HCT116 (cell line): ENCODE measurements at regions not wholly inside any gene's neighbourhood (a gene's known extent, or its start where the extent isn't known, plus 50 kb on each side); places are given as distances from the start of the nearest gene placed in this dataset.

ENCODE experiments used
- ATAC-seq: fragments of 200-7000 bp; cut with Tn5 transposase; 2 replicates; pipeline ENCODE4 v1.9.1; 2020; ENCODE audit warnings: mild to moderate bottlenecking, moderate library complexity
- BruUV-seq: library from RNA; stranded (reverse); fragments of 400-500 nt; replicated peaks from 2 replicates; lab custom pipeline; 2021; lab: Mats Ljungman, UMichigan
- CTCF ChIA-PET: fragments of 300-600 bp; sonication (Branson Sonifier 250); formaldehyde crosslinking; loops from one replicate; lab custom pipeline; 2021; ENCODE audit warnings: antibody characterized with exemption; lab: Charles Lee
- POLR2A ChIA-PET: fragments of 300-600, 350-600 bp; sonication (Branson Sonifier 250); formaldehyde crosslinking; loops from one replicate; lab custom pipeline; 2021; ENCODE audit warnings: antibody characterized with exemption; lab: Charles Lee
- RAD21 ChIA-PET, 2 experiments: fragments of 300-600 bp; sonication (Branson Sonifier 250); formaldehyde crosslinking; loops; one replicate each; lab custom pipeline; 2023; ENCODE audit warnings: low total read pairs in 2 of 2; ENCODE audit not compliant: uncharacterized antibody in 2 of 2, unreplicated experiment in 2 of 2, low non-redundant PET in 1 of 2; lab: Charles Lee
- DNase-seq: peaks from one replicate; pipeline ENCODE4 v3.0.0-alpha.2; 2010; ENCODE audit warnings: low read depth, low spot score
- H2AFZ ChIP-seq: fragments of 200-600 bp; shearing (Covaris generic), sonication (generic); 2 replicates; pipeline ENCODE4 v1.6.1; 2017; ENCODE audit warnings: low read depth, mixed run types, mixed read lengths, antibody characterized with exemption, low read length; ENCODE audit not compliant: poor library complexity, severe bottlenecking
- H3K27ac ChIP-seq: 2 replicates; pipeline ENCODE4 v1.5.1; 2012; ENCODE audit warnings: low read depth, low read length
- H3K27me3 ChIP-seq: fragments of 200-600 bp; sonication (generic); 2 replicates; pipeline ENCODE4 v1.6.1; 2016; ENCODE audit warnings: mixed run types, low read length, mixed read lengths; ENCODE audit not compliant: insufficient read depth
- H3K36me3 ChIP-seq, 2 experiments: fragments of 200-500 bp in 1 of 2; fragments of 200-600 bp in 1 of 2; sonication (Bioruptor generic) in 1 of 2; sonication (generic) in 1 of 2; 2 replicates each; pipeline versions ENCODE4 v1.5.1 to v1.6.1; 2014 to 2016; ENCODE audit warnings: low read length in 2 of 2, inconsistent platforms in 1 of 2, mixed read lengths in 1 of 2, mixed run types in 1 of 2; ENCODE audit not compliant: insufficient read depth in 2 of 2, control insufficient read depth in 1 of 2
- H3K4me1 ChIP-seq, 2 experiments: fragments of 200-600 bp in 1 of 2; sonication (generic) in 1 of 2; 2 replicates each; pipeline versions ENCODE4 v1.5.1 to v1.6.1; 2012 to 2017; ENCODE audit warnings: low read length in 2 of 2, inconsistent platforms in 1 of 2, mild to moderate bottlenecking in 1 of 2, mixed read lengths in 1 of 2, mixed run types in 1 of 2, moderate library complexity in 1 of 2; ENCODE audit not compliant: insufficient read depth in 2 of 2, control insufficient read depth in 1 of 2
- H3K4me2 ChIP-seq: fragments of 200-600 bp; sonication (generic); 2 replicates; pipeline ENCODE4 v1.6.1; 2017; ENCODE audit warnings: mixed run types, low read length, mixed read lengths
- H3K4me3 ChIP-seq, 2 experiments: fragments of 200-600 bp in 1 of 2; sonication (generic) in 1 of 2; replicated peaks in 1 of 2; 2 replicates each; pipeline ENCODE4 v1.5.1; 2011 to 2016; ENCODE audit warnings: low read length in 2 of 2, control low read depth in 1 of 2, low read depth in 1 of 2, mild to moderate bottlenecking in 1 of 2, mixed read lengths in 1 of 2, mixed run types in 1 of 2
- H3K79me2 ChIP-seq: fragments of 200-600 bp; sonication (generic); 2 replicates; pipeline ENCODE4 v1.6.1; 2017; ENCODE audit warnings: mild to moderate bottlenecking, mixed run types, low read length, moderate library complexity, mixed read lengths; ENCODE audit not compliant: insufficient read depth
- H3K9ac ChIP-seq: fragments of 200-600 bp; sonication (generic); 2 replicates; pipeline ENCODE4 v1.6.1; 2016; ENCODE audit warnings: low read length, mixed read lengths
- H3K9me2 ChIP-seq: fragments of 200-600 bp; sonication (generic), shearing (Covaris generic); 2 replicates; pipeline ENCODE4 v1.6.1; 2017; ENCODE audit warnings: mixed run types, mild to moderate bottlenecking, moderate library complexity; ENCODE audit not compliant: insufficient read depth
- H3K9me3 ChIP-seq, 2 experiments: fragments of 200-500 bp in 1 of 2; fragments of 200-600 bp in 1 of 2; sonication (Bioruptor generic) in 1 of 2; sonication (generic) in 1 of 2; 2 replicates each; pipeline ENCODE4 v1.6.1; 2014 to 2017; ENCODE audit warnings: low read length in 2 of 2, mixed read lengths in 2 of 2, inconsistent platforms in 1 of 2, low read depth in 1 of 2, mild to moderate bottlenecking in 1 of 2, mixed run types in 1 of 2, moderate library complexity in 1 of 2; ENCODE audit not compliant: control insufficient read depth in 1 of 2, insufficient read depth in 1 of 2
- H4K20me1 ChIP-seq: fragments of 200-600 bp; sonication (generic), shearing (Covaris generic); 2 replicates; pipeline ENCODE4 v1.6.1; 2017; ENCODE audit warnings: mixed run types, mild to moderate bottlenecking, moderate library complexity; ENCODE audit not compliant: insufficient read depth
- CEBPB ChIP-seq: IDR thresholded peaks from 2 replicates; pipeline ENCODE4 v1.6.1; 2012; ENCODE audit warnings: low read depth
- ELF1 ChIP-seq: IDR thresholded peaks from 2 replicates; pipeline ENCODE4 v1.6.1; 2012; ENCODE audit warnings: low read depth, borderline replicate concordance
- EZH2phosphoT487 ChIP-seq: fragments of 200-600 bp; IDR thresholded peaks from 2 replicates; pipeline ENCODE4 v1.6.1; 2018; ENCODE audit warnings: antibody characterized with exemption, borderline replicate concordance
- FOSL1 ChIP-seq: IDR thresholded peaks from 2 replicates; pipeline ENCODE4 v1.6.1; 2012; ENCODE audit warnings: low read depth
- JUND ChIP-seq: IDR thresholded peaks from 2 replicates; pipeline ENCODE4 v1.6.1; 2012
- POLR2AphosphoS5 ChIP-seq: IDR thresholded peaks from 2 replicates; pipeline ENCODE4 v1.6.1; 2011; ENCODE audit warnings: mild to moderate bottlenecking, low read depth, low read length, moderate library complexity
- REST ChIP-seq: IDR thresholded peaks from 2 replicates; pipeline ENCODE4 v1.6.1; 2012; ENCODE audit warnings: low read depth
- YY1 ChIP-seq: IDR thresholded peaks from 2 replicates; pipeline ENCODE4 v1.6.1; 2011; ENCODE audit warnings: low read length, low read depth, moderate library complexity, mild to moderate bottlenecking; ENCODE audit not compliant: insufficient replicate concordance; ENCODE audit errors: extremely low read depth
- intact Hi-C: fragments of 100-400 bp; cut with micrococcal nuclease; formaldehyde crosslinking; loops from 2 replicates; pipeline ENCODE4 v1.10.0; 2022
- TF ChIP-seq, protein P1 (sequence below), 3 experiments: fragments of 200-600 bp in 1 of 3; sonication (generic) in 1 of 3; IDR thresholded peaks in 2 of 3; conservative IDR thresholded peaks in 1 of 3; 2 replicates each; pipeline ENCODE4 v1.5.1; 2012 to 2017; ENCODE audit warnings: low read depth in 2 of 3, low read length in 2 of 3, antibody characterized with exemption in 1 of 3, borderline replicate concordance in 1 of 3, control low read depth in 1 of 3, mild to moderate bottlenecking in 1 of 3, mixed read lengths in 1 of 3, mixed run types in 1 of 3, moderate library complexity in 1 of 3; ENCODE audit not compliant: insufficient read depth in 1 of 3
- TF ChIP-seq, protein P2 (sequence below): IDR thresholded peaks from 2 replicates; pipeline ENCODE4 v1.6.1; 2011; ENCODE audit warnings: mild to moderate bottlenecking, low read length, moderate library complexity; ENCODE audit not compliant: insufficient replicate concordance; ENCODE audit errors: extremely low read depth

DNA sequence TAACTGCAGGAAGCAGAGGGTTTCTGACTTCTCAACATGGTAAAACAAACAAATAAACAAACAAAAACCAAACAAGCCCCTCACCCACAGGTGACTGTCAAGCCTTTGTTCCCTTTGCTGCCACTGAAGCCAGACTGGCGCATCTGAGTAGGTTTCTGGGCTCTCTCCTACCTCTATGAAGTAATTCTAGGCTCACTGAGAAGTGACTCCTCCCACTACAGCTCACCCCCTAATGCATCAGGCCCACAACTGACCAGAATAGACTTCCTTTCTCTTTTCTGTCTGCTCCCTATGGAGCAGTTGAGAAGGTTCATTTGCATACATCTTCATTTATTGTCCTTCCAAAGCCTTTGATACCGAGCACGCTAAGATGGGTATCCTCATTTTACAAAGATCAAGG is 77.0 kb upstream of the CCL2 start:
- no peak for TF ChIP-seq ELF1
- TF ChIP-seq CEBPB = no peak
- no peak for TF ChIP-seq YY1
- no peak for TF ChIP-seq POLR2AphosphoS5
- TF ChIP-seq, protein P1, sequence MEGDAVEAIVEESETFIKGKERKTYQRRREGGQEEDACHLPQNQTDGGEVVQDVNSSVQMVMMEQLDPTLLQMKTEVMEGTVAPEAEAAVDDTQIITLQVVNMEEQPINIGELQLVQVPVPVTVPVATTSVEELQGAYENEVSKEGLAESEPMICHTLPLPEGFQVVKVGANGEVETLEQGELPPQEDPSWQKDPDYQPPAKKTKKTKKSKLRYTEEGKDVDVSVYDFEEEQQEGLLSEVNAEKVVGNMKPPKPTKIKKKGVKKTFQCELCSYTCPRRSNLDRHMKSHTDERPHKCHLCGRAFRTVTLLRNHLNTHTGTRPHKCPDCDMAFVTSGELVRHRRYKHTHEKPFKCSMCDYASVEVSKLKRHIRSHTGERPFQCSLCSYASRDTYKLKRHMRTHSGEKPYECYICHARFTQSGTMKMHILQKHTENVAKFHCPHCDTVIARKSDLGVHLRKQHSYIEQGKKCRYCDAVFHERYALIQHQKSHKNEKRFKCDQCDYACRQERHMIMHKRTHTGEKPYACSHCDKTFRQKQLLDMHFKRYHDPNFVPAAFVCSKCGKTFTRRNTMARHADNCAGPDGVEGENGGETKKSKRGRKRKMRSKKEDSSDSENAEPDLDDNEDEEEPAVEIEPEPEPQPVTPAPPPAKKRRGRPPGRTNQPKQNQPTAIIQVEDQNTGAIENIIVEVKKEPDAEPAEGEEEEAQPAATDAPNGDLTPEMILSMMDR (IDR thresholded peaks at IDR 0.05 in 2 of 3, conservative IDR thresholded peaks at IDR 0.05 in 1 of 3; ENCODE audit: borderline replicate concordance in 1 of 3, insufficient read depth in 1 of 3, low read depth in 2 of 3, low read length in 2 of 3) = no peak
- TF ChIP-seq, protein P2, sequence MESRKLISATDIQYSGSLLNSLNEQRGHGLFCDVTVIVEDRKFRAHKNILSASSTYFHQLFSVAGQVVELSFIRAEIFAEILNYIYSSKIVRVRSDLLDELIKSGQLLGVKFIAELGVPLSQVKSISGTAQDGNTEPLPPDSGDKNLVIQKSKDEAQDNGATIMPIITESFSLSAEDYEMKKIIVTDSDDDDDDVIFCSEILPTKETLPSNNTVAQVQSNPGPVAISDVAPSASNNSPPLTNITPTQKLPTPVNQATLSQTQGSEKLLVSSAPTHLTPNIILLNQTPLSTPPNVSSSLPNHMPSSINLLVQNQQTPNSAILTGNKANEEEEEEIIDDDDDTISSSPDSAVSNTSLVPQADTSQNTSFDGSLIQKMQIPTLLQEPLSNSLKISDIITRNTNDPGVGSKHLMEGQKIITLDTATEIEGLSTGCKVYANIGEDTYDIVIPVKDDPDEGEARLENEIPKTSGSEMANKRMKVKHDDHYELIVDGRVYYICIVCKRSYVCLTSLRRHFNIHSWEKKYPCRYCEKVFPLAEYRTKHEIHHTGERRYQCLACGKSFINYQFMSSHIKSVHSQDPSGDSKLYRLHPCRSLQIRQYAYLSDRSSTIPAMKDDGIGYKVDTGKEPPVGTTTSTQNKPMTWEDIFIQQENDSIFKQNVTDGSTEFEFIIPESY = no peak
- TF ChIP-seq FOSL1 = no peak
- no peak for TF ChIP-seq JUND
- no peak for TF ChIP-seq REST
- TF ChIP-seq EZH2phosphoT487 = no peak
- Histone ChIP-seq H3K36me3 (no peaks in the 10 kb centered on the region), H3K9ac (no peak overlapping the region), H3K27me3 (no peaks in the 10 kb centered on the region), H3K4me2 (no peak overlapping the region), H3K9me2 (no peaks in the 10 kb centered on the region), H3K9me3 (no peaks in the 10 kb centered on the region), H2AFZ (no peak overlapping the region), H4K20me1 (no peaks in the 10 kb centered on the region), H3K4me3 (no peak overlapping the region), H3K79me2 (no peaks in the 10 kb centered on the region), H3K27ac (no peak overlapping the region), H3K4me1 (no peaks in the 10 kb centered on the region)
- no TSS peak for BruUV-seq
- ChIA-PET CTCF (no interaction called here), POLR2A (no interaction called here), RAD21 (no interaction called here)
- intact Hi-C loops = no loop called here
- no peak for DNase-seq
- no peak for ATAC-seq
